HS-27A (cell line): ENCODE measurements at regions not wholly inside any gene's neighbourhood (a gene's known extent, or its start where the extent isn't known, plus 50 kb on each side); places are given as distances from the start of the nearest gene placed in this dataset.

Experiments
- DNase-seq: peaks from one replicate; pipeline ENCODE4 v3.0.0-alpha.2; 2012; ENCODE audit warnings: low read depth, missing footprints

GRCh38 chr1:177334903-177335302 lies 164.1 kb downstream of the BRINP2 start:
- DNase-seq, result no peak

- no peak for DNase-seq
These were observed 163.3 kb downstream of the BRINP2 start for GRCh38 chr1:177333936-177334595.
